ENCODE measurements at regions not wholly inside any gene's neighbourhood (a gene's known extent, or its start where the extent isn't known, plus 50 kb on each side); places are given as distances from the start of the nearest gene placed in this dataset.

DNA sequence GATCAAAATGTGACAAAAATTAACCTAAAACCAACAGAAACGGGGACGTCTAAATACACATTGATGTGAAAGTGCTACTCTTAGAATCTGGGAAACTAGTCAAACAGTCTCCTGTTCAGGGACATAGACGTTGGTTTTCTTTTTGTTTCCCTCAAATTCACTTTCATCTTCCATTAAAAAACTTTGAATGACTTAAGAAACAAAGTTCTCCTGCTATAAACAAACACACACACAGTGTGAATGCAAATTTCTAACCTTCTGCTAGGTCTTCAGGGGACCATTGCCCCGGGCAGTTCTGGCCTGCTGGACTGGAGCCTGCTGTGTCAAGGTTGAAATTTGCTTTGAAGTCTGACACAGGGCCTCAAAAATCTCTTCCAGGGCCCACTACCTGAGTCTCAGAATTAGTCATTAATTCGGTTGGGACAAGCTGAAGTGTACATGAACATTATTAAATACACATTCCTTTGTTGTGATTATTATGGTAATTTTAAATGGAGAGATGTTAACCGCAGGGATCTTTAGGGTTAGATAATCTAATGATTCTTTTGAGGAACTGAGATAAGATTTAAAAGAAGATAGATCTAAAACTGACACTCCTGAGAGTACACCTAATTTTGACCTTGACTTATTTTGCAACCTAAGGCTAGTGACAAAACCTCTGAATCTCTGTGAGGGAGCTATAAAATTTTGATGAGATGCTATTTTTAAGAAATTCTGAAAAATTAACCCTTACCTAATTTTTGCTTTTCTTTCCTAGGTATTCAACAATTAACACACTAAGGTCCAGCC lies 1260.4 kb downstream of the ROBO1 start:
- Histone ChIP-seq H2BK12ac (ENCODE audit: insufficient read length, low read depth, low read length) (no peak overlapping the region), H3K4me1 (ENCODE audit: insufficient read depth, low read length) (no peaks in the 10 kb centered on the region), H3K79me2 (ENCODE audit: insufficient read depth, low read length) (no peaks in the 10 kb centered on the region), H3K27me3 (ENCODE audit: insufficient read depth, low read length) (no peaks in the 10 kb centered on the region), H3K18ac (ENCODE audit: insufficient read length, low read depth, low read length) (no peak overlapping the region), H3K9me3 (ENCODE audit: control insufficient read depth, low read depth, low read length) (no peaks in the 10 kb centered on the region), H2BK20ac (ENCODE audit: low read depth, low read length, poor library complexity, severe bottlenecking) (no peak overlapping the region), H2BK120ac (ENCODE audit: low read depth, low read length, poor library complexity, severe bottlenecking) (no peak overlapping the region), H2BK15ac (ENCODE audit: low read depth, low read length) (no peak overlapping the region), H4K20me1 (ENCODE audit: control insufficient read depth, insufficient read depth, insufficient read length) (no peaks in the 10 kb centered on the region), H3K56ac (ENCODE audit: insufficient read length, low read depth, low read length) (no peak overlapping the region), H2BK5ac (ENCODE audit: insufficient read length, low read length) (no peak overlapping the region), H3K9ac (ENCODE audit: extremely low read depth, insufficient read length, low read length) (no peak overlapping the region), H4K91ac (ENCODE audit: insufficient read length, low read depth, low read length) (no peak overlapping the region), H3K23ac (ENCODE audit: insufficient read length, low read depth, low read length) (no peak overlapping the region), H3K14ac (ENCODE audit: insufficient read depth, low read length) (no peak overlapping the region), H3T11ph (ENCODE audit: low read length) (no peak overlapping the region), H4K8ac (replicated peaks; ENCODE audit: insufficient read length, low read depth, low read length) (no peak overlapping the region), H3K79me1 (ENCODE audit: insufficient read depth, low read depth, low read length, poor library complexity, severe bottlenecking) (no peaks in the 10 kb centered on the region), H3K23me2 (ENCODE audit: insufficient read length, low read depth, low read length, poor library complexity, severe bottlenecking) (no peaks in the 10 kb centered on the region), H3K4me2 (ENCODE audit: insufficient read depth, insufficient read length, low read length) (no peak overlapping the region), H2AK5ac (ENCODE audit: insufficient read length, low read length) (no peak overlapping the region), H2AFZ (ENCODE audit: low read length) (no peak overlapping the region), H3K4ac (ENCODE audit: low read depth, low read length) (no peak overlapping the region), H4K5ac (ENCODE audit: insufficient read length, low read depth, low read length) (no peak overlapping the region), H3K27ac (ENCODE audit: insufficient read length, low read depth, low read length) (no peak overlapping the region)
- no CpG with 5 or more reads among the region's 6 CpGs for WGBS (ENCODE audit: extremely low coverage, insufficient read length, low lambda C conversion rate)
- H3K36me3 Mint-ChIP-seq (ENCODE audit: insufficient read depth in 1 of 3, low read depth in 3 of 3) = peaks cover 0 to 4% (median 0%) of the 10 kb centered on the region in 3 experiments; a peak in 2 of 7 replicates
- H3K27me3 Mint-ChIP-seq (ENCODE audit: low read depth) = no peaks in the 10 kb centered on the region
- H3K4me3 Mint-ChIP-seq = no peak overlapping the region
- H3K27ac Mint-ChIP-seq = peak overlapping the region in 2 of 3 experiments; percentile 1 to 13; a peak in 3 of 7 replicates
- peaks cover 0 to 6% of the 10 kb centered on the region in 2 experiments; a peak in 4 of 5 replicates for H3K9me3 Mint-ChIP-seq
- TF ChIP-seq CTCF (conservative IDR thresholded peaks at IDR 0.05) = no peak
- no peak for DNase-seq
- peaks cover 14 to 15% of the 10 kb centered on the region in 2 experiments for H3K4me1 Mint-ChIP-seq
